GM18507 (cell line): ENCODE measurements at regions not wholly inside any gene's neighbourhood (a gene's known extent, or its start where the extent isn't known, plus 50 kb on each side); places are given as distances from the start of the nearest gene placed in this dataset.

Experiments used
- DNase-seq: peaks from one replicate; pipeline ENCODE4 v3.0.0; 2011; ENCODE audit warnings: low read depth; ENCODE audit not compliant: insufficient read length; ENCODE audit errors: extremely low spot score
- FAIRE-seq: peaks from 2 replicates; lab custom pipeline; 2011; peaks lifted over from hg19 to GRCh38; lab: Jason Lieb, UNC

DNA sequence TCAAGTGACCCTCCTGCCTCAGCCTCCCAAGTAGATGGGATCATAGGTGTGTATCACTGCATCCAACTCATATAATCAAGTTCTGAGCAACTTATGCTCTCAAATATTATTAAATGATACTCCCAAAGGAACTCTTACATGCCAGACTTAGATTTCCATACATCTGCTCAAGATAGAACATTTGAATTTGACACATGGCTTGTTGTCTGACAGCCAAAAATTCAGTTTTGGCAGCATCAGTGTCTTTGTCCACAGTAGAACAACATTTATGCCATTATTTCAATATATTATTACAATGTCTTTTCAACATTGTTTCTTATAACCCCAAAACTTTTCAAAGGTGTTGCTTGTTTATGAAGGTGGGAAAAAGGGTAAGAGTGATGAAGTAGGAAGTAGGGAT lies 116.2 kb downstream of the SUCNR1 start:
- FAIRE-seq (no peak), DNase-seq (no peak)

GRCh38 chr3:151990696-151991376 lies 117.4 kb downstream of the SUCNR1 start:
- no peak for FAIRE-seq
- DNase-seq: no peak

- DNase-seq: no peak
- no peak for FAIRE-seq
Observed at GRCh38 chr3:151992326-151993041, 119.0 kb downstream of the SUCNR1 start.

GRCh38 chr3:151995091-151995490 lies 121.6 kb downstream of the SUCNR1 start:
- FAIRE-seq: no peak

DNA sequence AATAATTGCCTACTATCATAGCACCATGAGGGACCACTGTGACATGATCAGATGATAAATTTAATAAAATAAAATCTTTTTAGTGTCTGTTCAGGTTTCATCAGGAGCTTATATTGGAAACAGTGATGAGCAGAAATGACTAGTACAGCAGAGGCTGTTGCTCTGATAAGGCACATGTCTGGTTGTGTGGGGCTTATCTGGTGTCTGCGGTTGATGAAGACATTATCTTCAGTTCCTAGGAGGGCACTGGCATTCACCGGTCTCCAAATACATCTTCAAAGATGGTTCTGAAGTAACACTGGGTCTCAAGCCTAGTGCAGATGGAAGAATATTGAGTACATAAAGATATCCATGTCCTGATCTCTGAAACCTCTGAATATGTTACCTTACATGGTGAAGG lies 125.3 kb downstream of the SUCNR1 start:
- DNase-seq (no peak), FAIRE-seq (no peak)

More at GRCh38 chr3:151995091-151995490, 121.6 kb downstream of the SUCNR1 start:
- DNase-seq: no peak

GRCh38 chr3:151999936-152000335 lies 126.5 kb downstream of the SUCNR1 start:
- DNase-seq (no peak), FAIRE-seq (no peak)

- no peak for DNase-seq
- no peak for FAIRE-seq
Observed at GRCh38 chr3:152011812-152012735, 138.6 kb downstream of the SUCNR1 start.

DNA sequence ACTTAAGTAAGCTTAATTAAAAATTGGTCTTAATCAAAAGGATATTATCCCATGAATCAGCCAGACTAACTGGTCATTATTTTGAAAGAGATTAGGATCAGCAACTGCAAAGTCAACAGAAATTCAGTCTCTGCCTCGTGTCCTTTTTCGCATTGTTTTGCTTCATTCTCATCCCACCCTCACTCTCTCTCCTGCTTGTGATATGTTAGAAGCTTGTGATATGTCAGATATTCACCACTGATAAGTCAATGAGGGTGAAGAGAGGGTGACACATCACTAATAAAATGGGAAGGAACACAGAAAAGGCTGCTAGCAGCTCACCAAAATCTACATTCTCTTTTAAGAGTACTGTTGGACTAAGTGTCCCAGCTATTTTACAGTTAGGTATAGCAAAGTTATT lies 146.1 kb downstream of the SUCNR1 start:
- DNase-seq: no peak
- no peak for FAIRE-seq

DNA sequence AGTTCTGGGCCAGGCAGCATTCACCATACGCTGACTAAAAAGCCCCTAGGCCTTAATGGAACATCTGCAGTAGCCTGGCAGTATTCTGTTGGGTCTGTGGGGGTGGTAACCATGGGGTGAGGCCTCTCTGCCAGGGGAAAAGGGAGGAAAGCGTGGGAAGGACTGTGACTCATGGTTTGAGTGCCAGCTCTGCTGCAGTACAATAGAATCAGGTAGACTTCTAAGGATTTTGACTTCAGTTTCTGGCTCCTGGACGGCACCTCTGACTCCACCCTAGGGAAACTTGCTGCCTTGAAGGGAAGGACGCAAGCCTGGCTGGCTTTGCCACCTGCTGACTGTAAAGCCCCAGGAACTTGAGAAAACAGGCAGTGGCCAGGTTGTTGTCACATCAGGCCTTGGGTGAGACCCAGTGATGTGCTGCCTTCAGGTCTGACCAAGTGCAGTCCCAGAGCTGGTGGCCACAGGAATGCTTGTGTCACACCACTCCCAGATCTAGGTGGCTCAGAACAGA lies 148.6 kb downstream of the SUCNR1 start:
- no peak for FAIRE-seq
- no peak for DNase-seq

DNA sequence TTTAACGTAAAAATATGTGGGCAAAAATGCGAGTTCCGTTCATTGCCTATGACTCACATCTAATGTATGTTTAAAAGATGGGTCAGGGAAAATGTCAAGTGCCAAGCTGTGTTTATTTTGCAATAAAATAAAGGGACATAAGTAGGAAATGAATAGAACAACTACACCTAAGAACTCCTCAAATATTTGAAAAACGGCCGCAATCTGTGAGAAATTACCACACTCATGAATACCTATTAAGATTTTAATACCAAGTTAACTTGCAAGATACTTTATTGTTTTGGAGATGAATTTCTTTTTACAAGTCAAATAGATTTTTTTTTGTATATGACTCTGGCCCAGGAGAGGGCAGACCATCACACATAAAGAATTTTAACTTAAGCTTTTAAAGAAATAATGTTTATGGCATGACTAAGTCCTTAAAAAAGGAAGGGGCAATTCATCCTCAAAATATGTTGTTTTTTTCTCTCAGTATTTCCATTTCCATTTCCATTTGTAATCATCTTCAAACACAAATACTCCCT lies 152.7 kb downstream of the SUCNR1 start:
- FAIRE-seq: no peak
- no peak for DNase-seq

DNA sequence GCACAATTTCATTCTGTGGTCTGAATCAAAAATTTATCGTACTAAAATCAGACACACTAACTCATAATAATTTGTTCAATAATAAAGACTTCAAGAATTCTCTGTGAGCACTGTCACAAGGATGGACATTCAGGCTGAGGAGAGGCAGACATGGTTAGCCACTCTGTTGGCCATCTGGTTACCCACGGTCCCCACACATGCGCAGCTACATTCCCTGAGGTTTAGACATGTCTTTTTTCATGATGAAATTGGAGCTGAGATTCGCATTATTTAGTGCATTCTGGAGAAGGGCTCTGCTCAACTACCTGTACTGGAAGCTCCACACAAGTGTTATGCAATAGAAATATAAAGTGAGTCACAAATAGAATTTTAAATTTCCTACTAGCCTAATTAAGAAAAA lies 156.9 kb downstream of the SUCNR1 start:
- DNase-seq (no peak), FAIRE-seq (no peak)

GRCh38 chr3:152031321-152031720 lies 157.9 kb downstream of the SUCNR1 start:
- DNase-seq (no peak), FAIRE-seq (no peak)

DNA sequence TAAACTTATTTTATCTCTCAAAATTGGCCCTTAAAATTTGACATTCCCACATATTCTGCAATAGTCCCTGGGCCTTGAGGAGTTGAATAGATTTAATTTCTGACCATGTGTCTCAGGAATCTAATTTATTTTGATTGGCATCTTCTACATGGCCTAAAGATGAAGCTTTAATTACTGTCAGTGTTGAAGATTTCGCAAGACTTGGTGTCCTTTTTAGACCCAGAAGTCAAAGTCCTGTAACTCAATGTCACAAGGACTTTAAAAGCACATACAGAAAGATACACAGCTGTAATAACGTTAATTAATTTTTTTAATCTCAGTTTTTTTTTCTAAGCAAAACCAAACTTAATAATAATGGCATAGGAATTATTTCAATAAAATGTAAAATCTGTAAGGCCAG lies 163.9 kb downstream of the SUCNR1 start:
- no peak for DNase-seq

GRCh38 chr3:152037953-152038352 lies 164.5 kb downstream of the SUCNR1 start:
- no peak for DNase-seq
- FAIRE-seq: no peak

More for the DNA sequence above, 163.9 kb downstream of the SUCNR1 start:
- FAIRE-seq: no peak

DNA sequence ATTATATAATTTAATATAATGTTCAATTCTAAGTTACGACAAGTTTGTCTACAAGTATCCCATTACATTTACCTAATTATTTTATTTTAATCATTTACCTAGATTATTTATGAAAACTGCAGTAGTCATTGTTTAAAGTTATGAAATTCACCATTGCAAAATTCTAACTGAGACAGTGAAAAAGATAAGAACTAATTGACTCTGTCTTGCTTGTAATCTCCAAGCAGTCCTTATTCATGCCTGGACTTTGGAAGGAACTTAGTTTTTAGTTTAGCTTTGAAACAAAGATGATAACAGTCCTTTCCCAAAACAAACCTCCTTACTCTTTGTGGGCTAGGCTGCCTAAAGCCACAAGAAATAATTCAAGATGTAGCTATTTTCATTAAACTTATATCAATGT lies 165.0 kb downstream of the SUCNR1 start:
- DNase-seq: no peak
- no peak for FAIRE-seq

DNA sequence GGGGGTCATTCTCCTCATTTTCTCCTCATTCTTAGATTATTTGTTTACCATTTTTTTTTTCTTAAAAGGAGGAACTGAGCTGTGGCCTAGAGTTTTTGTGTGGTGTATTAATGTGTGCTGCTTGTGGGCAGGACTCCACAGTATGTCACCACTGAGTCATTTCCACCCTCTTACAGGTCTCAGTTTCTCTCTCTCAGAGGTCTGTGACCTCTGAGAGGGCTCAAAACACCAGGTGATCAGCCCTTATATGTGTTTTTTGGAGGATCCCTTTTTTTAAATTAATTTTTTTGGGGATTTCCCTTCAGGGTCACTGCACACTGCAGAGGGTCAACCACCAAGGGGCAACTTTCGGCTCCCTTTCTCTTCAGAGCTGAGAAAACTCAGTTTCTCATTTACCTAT lies 166.4 kb downstream of the SUCNR1 start:
- FAIRE-seq (peak; percentile 81), DNase-seq (no peak)

DNA sequence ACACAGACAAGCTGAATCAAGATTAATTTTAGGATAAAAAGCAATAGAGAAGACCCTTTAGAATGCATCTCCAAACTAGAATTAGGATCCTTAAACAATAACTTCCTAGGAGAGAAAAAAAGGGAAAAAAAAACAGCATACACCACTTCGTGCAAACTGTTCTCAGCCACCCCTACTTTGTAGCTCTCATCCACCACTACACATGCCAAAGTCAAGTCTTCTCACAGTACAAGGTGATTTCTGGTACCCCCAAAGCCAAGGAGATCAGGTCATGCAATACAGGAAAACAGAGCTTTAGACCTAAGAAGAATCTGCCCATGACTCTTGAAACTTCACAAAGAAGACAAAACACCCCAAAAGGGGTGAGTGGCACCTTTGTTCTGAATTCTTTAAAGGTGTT lies 166.9 kb downstream of the SUCNR1 start:
- FAIRE-seq: no peak
- DNase-seq: no peak

GRCh38 chr3:152043620-152044019 lies 170.2 kb downstream of the SUCNR1 start:
- FAIRE-seq: no peak
- DNase-seq: no peak

DNA sequence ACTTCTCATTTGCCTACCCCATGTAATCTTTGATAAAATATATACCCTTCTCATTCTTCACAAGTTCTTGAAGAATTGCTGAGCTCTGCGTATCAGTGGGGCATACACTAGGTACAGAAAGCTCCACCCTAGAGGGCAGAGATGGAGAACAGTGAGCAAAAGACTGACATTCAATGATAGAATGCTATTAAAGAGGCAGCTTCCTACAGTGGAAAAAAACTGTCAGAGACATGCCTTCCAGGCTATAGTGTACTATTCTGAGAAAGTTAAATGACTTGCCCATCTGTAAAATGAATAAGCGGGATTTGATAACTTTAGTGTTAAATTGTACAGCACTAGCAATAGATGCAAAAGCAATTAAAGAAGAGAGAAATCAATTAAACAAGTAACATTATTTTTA lies 172.8 kb downstream of the SUCNR1 start:
- DNase-seq (no peak), FAIRE-seq (peak; percentile 12)

- no peak for FAIRE-seq
Observed at GRCh38 chr3:152047465-152047864, 174.0 kb downstream of the SUCNR1 start.

More at GRCh38 chr3:152047465-152047864, 174.0 kb downstream of the SUCNR1 start:
- DNase-seq: no peak
